ENCODE measurements at regions not wholly inside any gene's neighbourhood (a gene's known extent, or its start where the extent isn't known, plus 50 kb on each side); places are given as distances from the start of the nearest gene placed in this dataset.

- Mint-ChIP-seq H3K27ac (ENCODE audit: unreplicated experiment) (no peak overlapping the region), H3K4me3 (no peak overlapping the region), H3K4me1 (peaks cover 53% of the 10 kb centered on the region), H3K36me3 (ENCODE audit: low read depth) (no peaks in the 10 kb centered on the region), H3K9me3 (no peaks in the 10 kb centered on the region), H3K27me3 (ENCODE audit: low read depth) (peaks cover 79% of the 10 kb centered on the region)
- TF ChIP-seq CTCF (conservative IDR thresholded peaks at IDR 0.05), result no peak
- DNase-seq (ENCODE audit: low read depth, low spot score), result no peak
These were observed 200.1 kb downstream of the OPA1 start for GRCh38 chr3:193793123-193793522.

DNA sequence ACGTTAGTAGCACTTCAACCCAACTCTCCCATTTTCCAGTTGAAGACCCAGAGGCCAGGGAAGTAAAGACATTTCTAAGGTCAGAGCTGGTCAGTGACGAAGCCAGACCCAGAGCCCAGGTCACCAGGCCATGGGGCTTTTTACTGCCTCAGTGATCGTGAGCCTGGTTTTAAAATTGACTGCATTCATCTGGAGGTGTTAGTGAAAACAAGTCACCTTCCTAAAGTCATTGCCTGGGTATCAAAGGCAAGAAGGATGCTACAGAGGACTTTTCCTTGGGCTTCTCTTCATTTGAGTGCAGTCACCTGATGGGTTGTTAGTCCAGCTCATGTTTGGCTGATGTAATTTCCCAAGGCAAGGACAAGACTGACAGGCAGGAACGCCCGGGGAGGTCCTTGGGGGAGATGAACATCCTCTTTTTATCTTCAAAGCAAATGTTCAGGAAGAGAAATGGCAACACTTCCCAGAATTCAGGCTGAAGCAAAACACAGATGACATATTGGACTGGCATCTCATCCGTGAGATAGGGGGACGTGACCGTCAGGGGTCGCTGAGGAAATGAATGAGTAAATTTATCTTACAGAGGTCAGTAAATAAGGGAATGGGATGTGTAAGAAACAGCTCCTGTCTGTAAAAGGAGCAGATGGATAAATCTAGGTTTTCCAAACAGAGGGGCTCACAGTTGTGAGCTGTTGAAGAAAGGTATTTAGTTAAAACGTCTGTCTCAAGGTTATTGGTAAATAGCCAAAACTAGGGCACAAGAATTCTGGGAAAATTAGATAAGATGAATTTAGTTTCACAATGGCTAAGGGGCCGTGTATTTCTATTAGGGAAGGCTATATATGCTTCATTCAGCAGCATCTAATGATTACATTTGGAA is 201.2 kb downstream of the OPA1 start:
- no peak for DNase-seq (ENCODE audit: low read depth, low spot score)
- peaks cover 69% of the 10 kb centered on the region for H3K27me3 Mint-ChIP-seq (ENCODE audit: low read depth)
- peaks cover 46% of the 10 kb centered on the region for H3K4me1 Mint-ChIP-seq
- no peaks in the 10 kb centered on the region for H3K9me3 Mint-ChIP-seq
- TF ChIP-seq CTCF (conservative IDR thresholded peaks at IDR 0.05), result no peak
- H3K4me3 Mint-ChIP-seq, result no peak overlapping the region
- H3K36me3 Mint-ChIP-seq (ENCODE audit: low read depth), result no peaks in the 10 kb centered on the region
- no peak overlapping the region for H3K27ac Mint-ChIP-seq (ENCODE audit: unreplicated experiment)

GRCh38 chr3:193795062-193795690 is 202.2 kb downstream of the OPA1 start:
- DNase-seq (ENCODE audit: low read depth, low spot score), result no peak
- no peaks in the 10 kb centered on the region for H3K36me3 Mint-ChIP-seq (ENCODE audit: low read depth)

GRCh38 chr3:193796089-193796488 is 203.1 kb downstream of the OPA1 start:
- no peak overlapping the region for H3K4me3 Mint-ChIP-seq
- no peak for TF ChIP-seq CTCF (conservative IDR thresholded peaks at IDR 0.05)
- H3K36me3 Mint-ChIP-seq (ENCODE audit: low read depth), result no peaks in the 10 kb centered on the region
- no peak overlapping the region for H3K27ac Mint-ChIP-seq (ENCODE audit: unreplicated experiment)
- no peak for DNase-seq (ENCODE audit: low read depth, low spot score)
- H3K4me1 Mint-ChIP-seq, result peaks cover 34% of the 10 kb centered on the region
- H3K9me3 Mint-ChIP-seq, result no peaks in the 10 kb centered on the region
- H3K27me3 Mint-ChIP-seq (ENCODE audit: low read depth), result peaks cover 62% of the 10 kb centered on the region

More at GRCh38 chr3:193795062-193795690, 202.2 kb downstream of the OPA1 start:
- Mint-ChIP-seq H3K27ac (ENCODE audit: unreplicated experiment) (no peak overlapping the region), H3K4me1 (peaks cover 42% of the 10 kb centered on the region), H3K9me3 (no peaks in the 10 kb centered on the region), H3K27me3 (ENCODE audit: low read depth) (peaks cover 66% of the 10 kb centered on the region), H3K4me3 (no peak overlapping the region)
- no peak for TF ChIP-seq CTCF (conservative IDR thresholded peaks at IDR 0.05)

DNA sequence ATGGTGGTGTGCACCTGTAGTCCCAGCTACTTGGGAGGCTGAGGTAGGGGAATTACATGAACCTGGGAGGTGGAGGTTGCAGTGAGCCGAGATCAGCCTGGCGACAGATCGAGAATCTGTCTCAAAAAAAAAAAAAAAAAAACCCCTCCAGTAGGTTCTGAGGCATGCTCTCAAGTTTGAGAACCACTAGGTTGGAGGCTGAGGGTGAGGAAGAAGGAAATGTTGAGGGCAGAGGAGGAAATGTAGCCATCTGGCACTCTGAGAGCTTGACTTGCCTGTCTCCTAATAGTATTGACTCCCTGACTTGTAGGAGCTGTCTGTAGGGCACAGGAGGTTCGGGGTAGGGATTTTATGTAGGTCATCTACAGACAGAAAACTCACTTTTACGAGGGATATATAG is 204.6 kb downstream of the OPA1 start:
- peaks cover 25% of the 10 kb centered on the region for H3K4me1 Mint-ChIP-seq
- H3K4me3 Mint-ChIP-seq, result no peak overlapping the region
- DNase-seq (ENCODE audit: low read depth, low spot score), result no peak
- H3K9me3 Mint-ChIP-seq, result no peaks in the 10 kb centered on the region
- H3K36me3 Mint-ChIP-seq (ENCODE audit: low read depth), result no peaks in the 10 kb centered on the region
- H3K27me3 Mint-ChIP-seq (ENCODE audit: low read depth), result peaks cover 48% of the 10 kb centered on the region
- TF ChIP-seq CTCF (conservative IDR thresholded peaks at IDR 0.05), result no peak
- H3K27ac Mint-ChIP-seq (ENCODE audit: unreplicated experiment), result no peak overlapping the region

All from neural crest cell (in vitro differentiated cells).